GM12878 (cell line): ENCODE measurements at regions not wholly inside any gene's neighbourhood (a gene's known extent, or its start where the extent isn't known, plus 50 kb on each side); places are given as distances from the start of the nearest gene placed in this dataset.

Experiments used
- ATAC-seq: fragments of 200-7000 bp; cut with Tn5 transposase; 3 replicates; pipeline ENCODE4 v1.9.1; 2020; ENCODE audit warnings: mild to moderate bottlenecking, moderate library complexity
- BruUV-seq: library from RNA; stranded (reverse); fragments of 400-500 nt; replicated peaks from 2 replicates; lab custom pipeline; 2021; lab: Mats Ljungman, UMichigan
- CTCF ChIA-PET: fragments of 300-600 bp; sonication (Branson Sonifier 250); formaldehyde crosslinking; extraction: SDS; loops from one replicate; lab custom pipeline; 2021; ENCODE audit warnings: inconsistent platforms; lab: Yijun Ruan, JAX
- POLR2A ChIA-PET: fragments of 350-600 bp; formaldehyde crosslinking; extraction: SDS; loops from one replicate; lab custom pipeline; 2021; ENCODE audit warnings: inconsistent platforms; lab: Charles Lee
- RAD21 ChIA-PET: fragments of 300-600 bp; sonication (Branson Sonifier 250); formaldehyde crosslinking; loops from one replicate; lab custom pipeline; 2023; ENCODE audit warnings: antibody characterized with exemption; ENCODE audit not compliant: unreplicated experiment; lab: Charles Lee
- SMC1A ChIA-PET: fragments of 300-600 bp; sonication (Branson Sonifier 250); formaldehyde crosslinking; loops from one replicate; lab custom pipeline; 2023; ENCODE audit not compliant: unreplicated experiment, uncharacterized antibody; lab: Charles Lee
- DNase-seq: peaks from one replicate; pipeline ENCODE4 v3.0.0-alpha.2; 2011; ENCODE audit warnings: low read depth, low spot score
- FAIRE-seq: peaks from 3 replicates; lab custom pipeline; 2011; peaks lifted over from hg19 to GRCh38; lab: Jason Lieb, UNC
- H2AFZ ChIP-seq: 2 replicates; pipeline ENCODE4 v1.6.0; 2011; ENCODE audit warnings: low read depth, low read length, control low read depth; ENCODE audit not compliant: control insufficient read depth
- H3K27ac ChIP-seq: 2 replicates; pipeline ENCODE4 v1.5.1; 2011; ENCODE audit warnings: control low read depth; ENCODE audit not compliant: control insufficient read depth, insufficient read depth
- H3K27me3 ChIP-seq, 2 experiments: replicated peaks in 1 of 2; 2 replicates each; pipeline versions ENCODE4 v1.6.0 to v1.6.1; 2011; ENCODE audit warnings: low read length in 1 of 2; ENCODE audit not compliant: control insufficient read depth in 2 of 2, insufficient read depth in 2 of 2
- H3K36me3 ChIP-seq, 2 experiments: 2 replicates each; pipeline ENCODE4 v1.5.1; 2011; ENCODE audit warnings: low read length in 1 of 2; ENCODE audit not compliant: control insufficient read depth in 2 of 2, insufficient read depth in 2 of 2
- H3K4me1 ChIP-seq: 2 replicates; pipeline ENCODE4 v1.6.1; 2011; ENCODE audit warnings: mild to moderate bottlenecking, low read length, moderate library complexity, mixed read lengths; ENCODE audit not compliant: control insufficient read depth, insufficient read depth
- H3K4me2 ChIP-seq: 2 replicates; pipeline ENCODE4 v1.6.0; 2011; ENCODE audit warnings: control low read depth; ENCODE audit not compliant: control insufficient read depth, insufficient read depth
- H3K4me3 ChIP-seq: fragments of 200-600 bp; sonication (generic); 2 replicates; pipeline ENCODE4 v1.5.1; 2016
- H3K79me2 ChIP-seq: 2 replicates; pipeline ENCODE4 v1.6.0; 2011; ENCODE audit warnings: low read length; ENCODE audit not compliant: control insufficient read depth, insufficient read depth
- H3K9ac ChIP-seq: 2 replicates; pipeline ENCODE4 v1.8.0; 2011; ENCODE audit warnings: low read length, control low read depth, mixed read lengths; ENCODE audit not compliant: control insufficient read depth, insufficient read depth
- H3K9me3 ChIP-seq: replicated peaks from 3 replicates; pipeline ENCODE4 v1.5.1; 2011; ENCODE audit warnings: mild to moderate bottlenecking, low read length; ENCODE audit not compliant: control insufficient read depth, insufficient read depth
- H4K20me1 ChIP-seq: 2 replicates; pipeline ENCODE4 v1.6.0; 2011; ENCODE audit not compliant: control insufficient read depth, insufficient read depth
- CBFB ChIP-seq: IDR thresholded peaks from 2 replicates; pipeline ENCODE4 v1.6.1; 2016; ENCODE audit warnings: antibody characterized with exemption, low read depth
- CREB1 ChIP-seq: IDR thresholded peaks from 2 replicates; pipeline ENCODE4 v1.6.1; 2012; ENCODE audit warnings: low read depth, mild to moderate bottlenecking, inconsistent platforms
- EZH2 ChIP-seq: IDR thresholded peaks from 2 replicates; pipeline ENCODE4 v1.6.1; 2012; ENCODE audit warnings: low read depth, mild to moderate bottlenecking, control low read depth, inconsistent platforms, low read length, borderline replicate concordance; ENCODE audit not compliant: control insufficient read depth
- LARP7 ChIP-seq: fragments of 450-650 bp; IDR thresholded peaks from 2 replicates; pipeline ENCODE4 v1.6.1; 2017; ENCODE audit warnings: mild to moderate bottlenecking
- MXI1 ChIP-seq: fragments of 150-350 bp; IDR thresholded peaks from 2 replicates; pipeline ENCODE4 v1.6.1; 2011; ENCODE audit warnings: low read depth, mild to moderate bottlenecking, inconsistent platforms, low read length, improper control_type of control experiment
- PML ChIP-seq: IDR thresholded peaks from 2 replicates; pipeline ENCODE4 v1.6.1; 2012; ENCODE audit warnings: low read length, inconsistent platforms
- PRDM15 ChIP-seq: fragments of 450-650 bp; formaldehyde crosslinking; IDR thresholded peaks from 2 replicates; pipeline ENCODE4 v1.4.0; 2020; ENCODE audit warnings: mild to moderate bottlenecking, moderate library complexity
- RAD21 ChIP-seq: IDR thresholded peaks from 2 replicates; pipeline ENCODE4 v1.6.1; 2011; ENCODE audit warnings: mild to moderate bottlenecking, low read depth, low read length, moderate library complexity; ENCODE audit not compliant: insufficient read depth
- RUNX3 ChIP-seq: IDR thresholded peaks from 2 replicates; pipeline ENCODE4 v1.6.1; 2012; ENCODE audit warnings: low read length, inconsistent platforms
- SMC3 ChIP-seq: IDR thresholded peaks from 2 replicates; pipeline ENCODE4 v1.6.1; 2011; ENCODE audit warnings: low read length, improper control_type of control experiment, borderline replicate concordance
- ZNF207 ChIP-seq: fragments of 450-650 bp; IDR thresholded peaks from 2 replicates; pipeline ENCODE4 v1.6.1; 2014; ENCODE audit warnings: antibody characterized with exemption, mild to moderate bottlenecking, borderline replicate concordance
- ZSCAN29 ChIP-seq: fragments of 450-650 bp; IDR thresholded peaks from 2 replicates; pipeline ENCODE4 v1.6.1; 2017; ENCODE audit warnings: mild to moderate bottlenecking, moderate library complexity
- WGBS: methylation state at CpG from one replicate; pipeline ENCODE4 v1.1.6; 2016; ENCODE audit warnings: low lambda C conversion rate; ENCODE audit not compliant: insufficient replicate concordance, insufficient coverage; ENCODE audit errors: missing lambda C conversion rate; 5-methylcytosine and 5-hydroxymethylcytosine counted together
- in situ Hi-C: fragments of 300-500 bp; cut with MboI; formaldehyde crosslinking; loops from 9 replicates; pipeline ENCODE4 v1.14.3; 2018; ENCODE audit warnings: mixed read lengths
- intact Hi-C: fragments of 100-400 bp; cut with micrococcal nuclease; formaldehyde crosslinking; loops from one replicate; pipeline ENCODE4 v1.14.2; 2022; ENCODE audit not compliant: unreplicated experiment
- TF ChIP-seq, protein P1 (sequence below): IDR thresholded peaks from 2 replicates; pipeline ENCODE4 v1.6.1; 2011; ENCODE audit warnings: mild to moderate bottlenecking, low read depth, low read length, moderate library complexity; ENCODE audit not compliant: insufficient replicate concordance

- in situ Hi-C loops (loop anchor here (5.0 kb wide), 1 partner anchor 261 kb away; no protein-coding TSS in a partner anchor), intact Hi-C loops (no loop called here)
- H3K4me2 ChIP-seq, result no peak overlapping the region
- no peak overlapping the region for H2AFZ ChIP-seq
- no peaks in the 10 kb centered on the region for H4K20me1 ChIP-seq
- H3K36me3 ChIP-seq, result no peaks in the 10 kb centered on the region
- ChIA-PET POLR2A (no interaction called here), CTCF (interaction anchor here (5.2 to 8.9 kb wide), 3 partner anchors 124 to 331 kb away, joined by 32 to 89 read pairs (median 82); no protein-coding TSS in a partner anchor), SMC1A (interaction anchor here (1.0 to 4.7 kb wide), 3 partner anchors 10 to 262 kb away, joined by 3 to 47 read pairs (median 3); no protein-coding TSS in a partner anchor), RAD21 (interaction anchor here (2.5 to 3.4 kb wide), 2 partner anchors 126 to 261 kb away, joined by 18 to 25 read pairs; no protein-coding TSS in a partner anchor)
- TF ChIP-seq LARP7 (no peak), SMC3 (no peak), EZH2 (no peak), ZSCAN29 (no peak), RUNX3 (no peak), CBFB (no peak), CREB1 (no peak), ZNF207 (no peak), RAD21 (no peak), PRDM15 (CRISPR knock-in tag) (no peak), PML (no peak), MXI1 (no peak)
- TF ChIP-seq, protein P1, sequence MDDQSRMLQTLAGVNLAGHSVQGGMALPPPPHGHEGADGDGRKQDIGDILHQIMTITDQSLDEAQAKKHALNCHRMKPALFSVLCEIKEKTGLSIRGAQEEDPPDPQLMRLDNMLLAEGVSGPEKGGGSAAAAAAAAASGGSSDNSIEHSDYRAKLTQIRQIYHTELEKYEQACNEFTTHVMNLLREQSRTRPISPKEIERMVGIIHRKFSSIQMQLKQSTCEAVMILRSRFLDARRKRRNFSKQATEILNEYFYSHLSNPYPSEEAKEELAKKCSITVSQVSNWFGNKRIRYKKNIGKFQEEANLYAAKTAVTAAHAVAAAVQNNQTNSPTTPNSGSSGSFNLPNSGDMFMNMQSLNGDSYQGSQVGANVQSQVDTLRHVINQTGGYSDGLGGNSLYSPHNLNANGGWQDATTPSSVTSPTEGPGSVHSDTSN, result no peak
- H3K9ac ChIP-seq, result no peak overlapping the region
- DNase-seq (no peak), FAIRE-seq (no peak), ATAC-seq (no peak)
- no TSS peak for BruUV-seq
- H3K4me3 ChIP-seq, result no peak overlapping the region
- H3K4me1 ChIP-seq, result no peaks in the 10 kb centered on the region
- H3K27ac ChIP-seq, result no peak overlapping the region
- H3K27me3 ChIP-seq, result no peaks in the 10 kb centered on the region
- 85% methylated on average over 3 of the region's 3 CpGs for WGBS
- H3K79me2 ChIP-seq, result no peaks in the 10 kb centered on the region
- H3K9me3 ChIP-seq, result no peaks in the 10 kb centered on the region
These were observed 501.3 kb upstream of the AADAT start for GRCh38 chr4:170591076-170591475.
